Omental fat pad (tissue), 3 donors: ENCODE measurements at regions not wholly inside any gene's neighbourhood (a gene's known extent, or its start where the extent isn't known, plus 50 kb on each side); places are given as distances from the start of the nearest gene placed in this dataset.

Experiments
- ATAC-seq: fragments of 150-250 bp; one replicate; pipeline ENCODE4 v1.9.1; 2016; ENCODE audit warnings: mild to moderate bottlenecking, moderate library complexity; ENCODE audit not compliant: low FRiP score
- DNase-seq: peaks from one replicate; pipeline ENCODE4 v3.0.0-alpha.2; 2019; ENCODE audit warnings: low spot score
- CTCF ChIP-seq, 3 donors: fragments of 450-650 bp; IDR thresholded peaks; one replicate each; pipeline ENCODE4 v1.5.1; 2016 to 2017; ENCODE audit warnings: antibody characterized with exemption in 3 of 3, mild to moderate bottlenecking in 3 of 3, moderate library complexity in 2 of 3

GRCh38 chr5:100270023-100270771 is 265.0 kb upstream of the FAM174A start:
- TF ChIP-seq CTCF (IDR thresholded peaks at IDR 0.05) = no peak
- ATAC-seq (no peak), DNase-seq (no peak)

GRCh38 chr5:100260968-100261367 is 274.2 kb upstream of the FAM174A start:
- DNase-seq = no peak
- no peak for TF ChIP-seq CTCF (IDR thresholded peaks at IDR 0.05)
- no peak for ATAC-seq

GRCh38 chr5:100252944-100253343 is 282.2 kb upstream of the FAM174A start:
- ATAC-seq (no peak), DNase-seq (no peak)
- no peak for TF ChIP-seq CTCF (IDR thresholded peaks at IDR 0.05)

- ATAC-seq = no peak
- no peak for DNase-seq
Measured at GRCh38 chr5:100252037-100252436, 283.1 kb upstream of the FAM174A start.

GRCh38 chr5:100249884-100250269 is 285.3 kb upstream of the FAM174A start:
- TF ChIP-seq CTCF (IDR thresholded peaks at IDR 0.05) = no peak
- DNase-seq (no peak), ATAC-seq (no peak)

More at GRCh38 chr5:100252037-100252436, 283.1 kb upstream of the FAM174A start:
- TF ChIP-seq CTCF (IDR thresholded peaks at IDR 0.05) = no peak

- DNase-seq = no peak
- ATAC-seq = no peak
- no peak for TF ChIP-seq CTCF (IDR thresholded peaks at IDR 0.05)
Measured at GRCh38 chr5:100249211-100249883, 285.8 kb upstream of the FAM174A start.

GRCh38 chr5:100232736-100233135 is 302.4 kb upstream of the FAM174A start:
- DNase-seq (no peak), ATAC-seq (no peak)
- no peak for TF ChIP-seq CTCF (IDR thresholded peaks at IDR 0.05)
